Right forelimb (tissue), 1 donor: ENCODE measurements at regions not wholly inside any gene's neighbourhood (a gene's known extent, or its start where the extent isn't known, plus 50 kb on each side); places are given as distances from the start of the nearest gene placed in this dataset.
"Not testable (repeated sequence)": the region's sequence is repeated elsewhere in the genome, so short reads cannot be mapped to it uniquely, and the experiment has no call there.

ENCODE experiments used
- DNase-seq: peaks from one replicate; pipeline ENCODE4 v3.0.0-alpha.2; 2018

- no peak for DNase-seq
Measured at GRCh38 chr6:67467341-67467740, 1167.7 kb upstream of the ADGRB3 start.

DNA sequence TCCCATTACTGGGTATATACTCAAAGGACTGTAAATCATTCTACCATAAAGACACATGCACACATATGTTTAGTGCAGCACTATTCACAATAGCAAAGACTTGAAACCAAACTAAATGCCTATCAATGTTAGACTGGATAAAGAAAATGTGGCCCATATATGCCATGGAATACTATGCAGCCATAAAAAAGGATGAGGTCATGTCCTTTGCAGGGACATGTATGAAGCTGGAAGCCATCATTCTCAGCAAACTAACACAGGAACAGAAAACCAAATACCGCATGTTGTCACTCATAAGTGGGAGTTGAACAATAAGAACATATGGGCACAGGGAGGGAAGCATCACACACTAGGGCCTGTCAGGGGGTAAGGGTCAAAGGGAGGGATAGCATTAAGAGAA lies 1172.4 kb upstream of the ADGRB3 start:
- not testable (repeated sequence) for DNase-seq

DNA sequence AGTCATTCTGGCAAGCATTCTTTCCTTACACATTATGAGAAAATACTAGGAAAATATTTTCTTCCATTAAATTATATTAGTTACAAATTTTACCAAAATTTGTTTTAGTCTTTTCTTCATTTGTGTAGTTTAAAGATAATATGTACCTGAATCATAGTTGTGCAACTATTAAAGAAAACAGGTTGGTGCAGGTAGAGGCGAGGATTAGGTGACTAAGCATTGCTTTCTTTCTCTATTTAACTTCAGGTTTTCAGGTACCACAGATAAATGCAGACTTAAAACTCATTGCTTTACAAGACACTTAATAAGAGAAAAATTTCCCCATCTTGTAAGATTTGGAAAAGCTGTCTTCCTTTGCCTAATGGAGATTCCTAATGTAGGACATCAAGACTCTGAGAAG lies 1175.5 kb upstream of the ADGRB3 start:
- DNase-seq: no peak

DNA sequence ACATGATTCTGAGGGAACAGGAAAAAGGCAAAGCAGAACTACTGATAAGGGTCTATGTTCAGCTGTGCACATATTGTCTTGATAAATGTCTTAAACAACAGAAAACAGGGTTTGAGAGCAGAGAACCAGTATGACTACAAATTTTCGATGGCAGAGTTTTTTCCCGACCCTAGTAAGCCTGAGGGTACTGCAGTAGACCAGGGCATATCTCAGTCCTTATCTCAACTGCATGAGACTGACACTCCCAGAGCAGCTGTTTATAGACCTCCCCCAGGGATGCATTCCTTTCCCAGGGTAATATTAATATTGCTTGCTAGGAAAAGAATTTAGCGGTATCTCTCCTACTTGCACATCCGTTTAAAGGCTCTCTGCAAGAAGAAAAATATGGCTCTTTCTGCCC lies 1176.8 kb upstream of the ADGRB3 start:
- no peak for DNase-seq

- DNase-seq: no peak
Measured at GRCh38 chr6:67451874-67452273, 1183.2 kb upstream of the ADGRB3 start.

- no peak for DNase-seq
Measured at GRCh38 chr6:67450641-67451040, 1184.4 kb upstream of the ADGRB3 start.

- no peak for DNase-seq
Measured at GRCh38 chr6:67449602-67450001, 1185.5 kb upstream of the ADGRB3 start.

DNA sequence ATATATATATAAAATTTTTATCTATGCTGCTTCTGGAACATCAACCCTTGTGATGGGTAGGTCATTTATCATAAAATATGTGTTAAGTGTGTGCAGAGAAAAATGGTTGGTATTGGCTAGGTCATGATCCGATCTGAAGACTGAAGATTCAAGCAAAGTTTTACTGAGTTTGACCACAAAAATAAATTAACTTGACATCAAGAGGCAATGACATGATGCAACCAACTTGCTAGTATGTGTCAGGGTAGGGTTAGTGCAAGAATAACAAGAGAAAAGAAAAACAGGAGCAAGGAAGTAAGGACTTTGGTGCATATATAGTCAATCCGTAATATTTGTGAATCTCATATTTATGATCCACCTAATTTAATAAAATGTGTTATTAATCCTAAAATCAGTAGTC lies 1202.0 kb upstream of the ADGRB3 start:
- DNase-seq: no peak

DNA sequence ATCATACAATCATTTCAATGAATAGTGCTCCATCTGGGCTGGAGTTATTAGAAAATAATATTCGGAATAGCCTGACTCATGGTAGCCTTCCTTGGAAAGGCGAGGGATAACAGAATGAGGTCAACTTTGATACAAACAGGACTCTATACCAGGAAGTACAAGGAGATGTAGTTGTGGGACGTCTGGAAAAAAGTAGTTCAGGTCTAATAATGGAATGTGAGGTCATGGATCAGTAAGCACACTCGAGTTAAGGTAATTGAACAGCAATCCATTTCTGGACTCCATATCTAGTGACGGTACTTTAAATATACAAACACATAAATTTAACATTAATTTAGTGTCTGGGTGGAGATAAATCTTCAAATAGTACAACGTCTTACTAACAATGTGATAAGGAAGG lies 1204.0 kb upstream of the ADGRB3 start:
- no peak for DNase-seq

DNA sequence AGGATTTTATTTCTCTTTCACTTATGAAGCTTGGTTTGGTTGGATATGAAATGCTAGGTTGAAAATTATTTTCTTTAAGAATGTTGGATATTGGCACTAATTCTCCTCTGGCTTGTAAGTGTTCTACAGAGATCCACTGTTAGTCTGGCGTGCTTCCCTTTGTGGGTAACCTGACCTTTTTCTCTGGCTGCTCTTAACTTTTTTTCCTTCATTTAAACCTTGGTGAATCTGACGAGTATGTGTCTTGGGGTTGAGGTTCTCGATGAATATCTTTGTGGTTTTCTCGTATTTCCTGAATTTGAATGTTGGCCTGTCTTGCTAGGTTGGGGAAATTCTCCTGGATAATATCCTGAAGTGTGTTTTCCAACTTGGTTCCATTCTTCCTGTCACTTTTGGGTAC lies 1208.4 kb upstream of the ADGRB3 start:
- not testable (repeated sequence) for DNase-seq

DNA sequence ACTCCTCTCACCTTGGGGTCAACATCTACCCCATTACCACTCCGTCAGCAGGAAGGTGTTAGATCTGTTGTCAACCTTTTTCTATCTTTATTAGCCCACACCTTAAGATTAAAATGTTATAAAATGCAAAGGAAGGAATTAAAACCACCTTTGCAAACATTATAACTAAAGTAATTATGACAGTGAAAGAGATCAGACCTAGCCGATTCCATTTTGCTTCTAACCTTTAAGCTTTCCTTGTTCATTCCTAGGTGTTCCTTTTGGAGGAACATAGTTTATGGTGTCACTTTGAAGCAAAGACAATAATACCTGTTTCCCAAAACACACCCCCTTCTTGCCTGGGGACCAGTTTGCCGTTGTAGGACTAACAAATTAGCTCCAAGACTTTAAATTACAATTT lies 1223.0 kb upstream of the ADGRB3 start:
- no peak for DNase-seq

- DNase-seq: no peak
Measured at GRCh38 chr6:67411036-67411435, 1224.0 kb upstream of the ADGRB3 start.

DNA sequence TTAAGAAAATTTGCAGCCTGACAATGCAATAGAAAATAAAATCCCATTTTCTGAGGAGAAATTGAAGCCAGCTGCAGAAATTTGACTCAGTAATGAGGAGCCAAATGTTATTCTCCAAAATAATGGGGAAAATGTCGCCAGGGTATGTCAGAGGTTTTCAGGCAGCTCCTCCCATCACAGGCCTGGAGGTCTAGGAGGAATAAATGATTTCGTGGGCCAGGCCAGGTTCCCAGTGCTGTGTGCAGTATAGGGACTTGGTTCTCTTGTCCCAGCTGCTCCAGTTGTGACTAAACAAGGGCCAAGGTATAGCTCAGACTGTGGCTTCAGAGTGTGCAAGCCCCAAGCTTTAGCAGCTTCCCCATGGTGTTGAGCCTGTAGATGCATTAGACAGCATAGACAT lies 1240.8 kb upstream of the ADGRB3 start:
- no peak for DNase-seq

DNA sequence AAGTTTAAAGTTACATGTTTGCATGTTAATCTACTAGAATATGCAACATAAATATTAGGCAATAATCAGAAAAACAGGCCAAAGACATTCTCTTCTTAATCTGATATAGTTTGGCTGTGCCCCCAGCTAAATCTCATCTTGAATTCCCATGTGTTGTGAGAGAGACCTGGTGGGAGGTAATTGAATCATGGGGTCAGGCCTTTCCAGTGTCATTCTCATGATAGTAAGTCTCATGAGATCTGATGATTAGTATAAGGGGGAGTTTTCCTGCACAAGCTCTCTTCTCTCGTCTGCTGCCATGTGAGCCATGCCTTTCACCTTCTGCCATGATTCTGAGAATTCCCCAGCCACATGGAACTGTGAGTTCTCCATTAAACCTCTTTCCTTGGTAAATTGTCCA lies 1241.7 kb upstream of the ADGRB3 start:
- DNase-seq: no peak

- DNase-seq: no peak
Measured at GRCh38 chr6:67391955-67392354, 1243.1 kb upstream of the ADGRB3 start.

DNA sequence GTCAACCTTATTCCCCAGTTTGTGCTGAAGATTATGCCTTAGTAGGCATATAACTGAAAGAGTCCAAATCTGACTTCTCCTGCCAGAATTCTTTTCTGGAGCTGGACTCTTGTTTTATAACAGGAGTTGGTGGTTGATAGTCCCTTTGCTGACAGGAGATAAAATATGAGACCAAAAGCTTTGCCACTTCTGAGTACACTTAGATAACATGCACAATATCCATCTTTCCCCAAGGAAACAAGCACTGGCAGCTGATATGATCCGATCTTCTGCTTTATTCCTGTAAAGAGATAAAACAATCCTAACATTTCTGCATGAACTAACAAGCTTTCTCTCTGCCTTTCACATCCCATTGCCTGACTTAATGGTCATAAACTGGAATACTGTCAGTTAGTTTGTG lies 1265.4 kb upstream of the ADGRB3 start:
- no peak for DNase-seq

GRCh38 chr6:67362976-67363375 lies 1272.1 kb upstream of the ADGRB3 start:
- DNase-seq: no peak

GRCh38 chr6:67361264-67361663 lies 1273.8 kb upstream of the ADGRB3 start:
- no peak for DNase-seq

DNA sequence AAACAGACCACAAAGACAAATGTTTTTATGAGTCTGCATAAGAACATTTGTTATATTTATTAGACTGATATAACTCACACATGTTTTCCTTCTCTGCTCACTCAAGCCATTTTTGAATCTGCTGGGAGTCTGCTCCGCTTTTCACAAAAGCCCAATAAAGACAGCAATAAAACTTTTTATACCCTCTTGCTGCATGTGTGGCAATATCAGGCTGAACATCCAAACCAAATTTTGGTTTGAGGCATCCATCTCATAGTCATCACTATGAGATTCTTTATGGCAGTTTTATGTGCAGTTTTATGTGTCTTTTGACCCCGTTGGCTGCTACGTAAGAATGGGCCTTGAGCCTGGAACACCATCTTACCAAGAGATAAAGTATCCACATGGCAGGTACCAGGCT lies 1276.8 kb upstream of the ADGRB3 start:
- no peak for DNase-seq

GRCh38 chr6:67353861-67354260 lies 1281.2 kb upstream of the ADGRB3 start:
- DNase-seq: no peak

GRCh38 chr6:67352717-67353116 lies 1282.4 kb upstream of the ADGRB3 start:
- DNase-seq: no peak

DNA sequence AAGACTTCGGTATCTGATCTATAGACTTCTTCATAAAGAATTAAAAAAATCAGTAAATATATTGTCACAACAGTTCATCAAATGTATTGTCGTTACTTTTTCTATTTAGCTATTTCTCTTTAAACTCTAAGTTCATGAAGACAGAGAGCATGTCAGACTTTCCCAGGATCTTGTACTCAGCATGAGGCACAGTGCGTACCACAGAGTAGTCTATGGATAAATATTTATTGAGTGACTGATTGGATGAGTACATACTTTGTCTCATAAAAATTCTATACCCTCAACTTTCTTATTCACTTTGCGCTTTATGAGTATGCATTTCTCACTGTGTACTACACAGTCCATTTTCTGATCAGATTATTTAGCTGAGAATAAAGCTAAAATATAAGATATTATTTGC lies 1284.4 kb upstream of the ADGRB3 start:
- DNase-seq: no peak

- DNase-seq: no peak
Measured at GRCh38 chr6:67345946-67346345, 1289.1 kb upstream of the ADGRB3 start.

GRCh38 chr6:67336014-67336413 lies 1299.1 kb upstream of the ADGRB3 start:
- DNase-seq: no peak

DNA sequence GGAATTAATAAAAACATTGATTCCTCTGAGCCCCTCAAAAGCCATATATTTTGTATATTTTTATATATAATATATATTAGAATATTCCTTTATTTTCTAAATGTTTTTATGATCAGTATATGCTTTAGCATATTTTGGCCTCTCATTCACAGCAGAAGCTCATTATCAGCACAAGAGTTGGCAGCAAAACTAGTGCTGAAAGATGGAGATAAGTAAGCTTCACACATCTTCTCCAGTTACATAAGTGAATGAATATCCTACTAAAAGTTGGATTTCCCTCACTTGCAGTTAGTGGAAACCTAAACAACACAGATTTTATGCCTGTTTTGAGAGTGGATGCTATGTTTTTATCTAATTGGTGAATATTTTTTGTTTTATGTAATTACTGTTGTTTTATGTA lies 1303.8 kb upstream of the ADGRB3 start:
- DNase-seq: no peak

DNA sequence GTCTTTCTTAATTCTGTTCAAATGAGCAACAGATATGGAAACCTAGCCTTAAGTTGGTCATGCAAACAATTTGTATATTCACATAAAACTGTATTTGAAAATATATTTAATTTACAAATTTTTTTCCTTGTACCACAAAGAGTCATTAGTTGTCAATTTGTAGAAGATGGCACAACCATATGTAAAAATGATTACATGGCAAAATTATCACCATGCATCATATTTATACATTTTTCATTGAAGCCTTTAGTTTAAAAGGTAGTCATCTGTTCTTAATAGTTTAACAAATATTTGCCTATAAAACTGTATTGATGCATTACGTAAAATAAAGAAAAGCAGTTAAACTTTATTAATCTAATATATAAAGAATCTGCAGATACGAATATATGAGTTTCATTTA lies 1306.8 kb upstream of the ADGRB3 start:
- no peak for DNase-seq
